ENCODE measurements at regions not wholly inside any gene's neighbourhood (a gene's known extent, or its start where the extent isn't known, plus 50 kb on each side); places are given as distances from the start of the nearest gene placed in this dataset.

GRCh38 chr5:13215806-13216205 lies 728.7 kb downstream of the DNAH5 start:
- TF ChIP-seq, protein P1, sequence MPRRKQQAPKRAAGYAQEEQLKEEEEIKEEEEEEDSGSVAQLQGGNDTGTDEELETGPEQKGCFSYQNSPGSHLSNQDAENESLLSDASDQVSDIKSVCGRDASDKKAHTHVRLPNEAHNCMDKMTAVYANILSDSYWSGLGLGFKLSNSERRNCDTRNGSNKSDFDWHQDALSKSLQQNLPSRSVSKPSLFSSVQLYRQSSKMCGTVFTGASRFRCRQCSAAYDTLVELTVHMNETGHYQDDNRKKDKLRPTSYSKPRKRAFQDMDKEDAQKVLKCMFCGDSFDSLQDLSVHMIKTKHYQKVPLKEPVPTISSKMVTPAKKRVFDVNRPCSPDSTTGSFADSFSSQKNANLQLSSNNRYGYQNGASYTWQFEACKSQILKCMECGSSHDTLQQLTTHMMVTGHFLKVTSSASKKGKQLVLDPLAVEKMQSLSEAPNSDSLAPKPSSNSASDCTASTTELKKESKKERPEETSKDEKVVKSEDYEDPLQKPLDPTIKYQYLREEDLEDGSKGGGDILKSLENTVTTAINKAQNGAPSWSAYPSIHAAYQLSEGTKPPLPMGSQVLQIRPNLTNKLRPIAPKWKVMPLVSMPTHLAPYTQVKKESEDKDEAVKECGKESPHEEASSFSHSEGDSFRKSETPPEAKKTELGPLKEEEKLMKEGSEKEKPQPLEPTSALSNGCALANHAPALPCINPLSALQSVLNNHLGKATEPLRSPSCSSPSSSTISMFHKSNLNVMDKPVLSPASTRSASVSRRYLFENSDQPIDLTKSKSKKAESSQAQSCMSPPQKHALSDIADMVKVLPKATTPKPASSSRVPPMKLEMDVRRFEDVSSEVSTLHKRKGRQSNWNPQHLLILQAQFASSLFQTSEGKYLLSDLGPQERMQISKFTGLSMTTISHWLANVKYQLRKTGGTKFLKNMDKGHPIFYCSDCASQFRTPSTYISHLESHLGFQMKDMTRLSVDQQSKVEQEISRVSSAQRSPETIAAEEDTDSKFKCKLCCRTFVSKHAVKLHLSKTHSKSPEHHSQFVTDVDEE (CRISPR knock-in tag; IDR thresholded peaks at IDR 0.05) = no peak
- TF ChIP-seq ISL1 (CRISPR knock-in tag; IDR thresholded peaks at IDR 0.05) (no peak), ZNF565 (CRISPR knock-in tag; conservative IDR thresholded peaks at IDR 0.05; ENCODE audit: low read depth) (no peak), ZFP30 (CRISPR knock-in tag; IDR thresholded peaks at IDR 0.05) (no peak), ZFP3 (CRISPR knock-in tag; IDR thresholded peaks at IDR 0.05) (no peak), ZC3H10 (CRISPR knock-in tag; IDR thresholded peaks at IDR 0.05) (no peak), PPARA (CRISPR knock-in tag; IDR thresholded peaks at IDR 0.05; ENCODE audit: borderline replicate concordance) (no peak), BACH2 (CRISPR knock-in tag; IDR thresholded peaks at IDR 0.05; ENCODE audit: borderline replicate concordance) (no peak), RARB (CRISPR knock-in tag; IDR thresholded peaks at IDR 0.05) (no peak), CREB5 (CRISPR knock-in tag; IDR thresholded peaks at IDR 0.05; ENCODE audit: low read depth) (no peak), ZNF70 (CRISPR knock-in tag; IDR thresholded peaks at IDR 0.05) (no peak), ARNTL (CRISPR knock-in tag; IDR thresholded peaks at IDR 0.05; ENCODE audit: borderline replicate concordance, low read depth) (no peak)

All from SK-N-SH treated with all-trans-retinoic acid at 6 μM for 48 hours (cell line).